CD8-positive, alpha-beta memory T cell (primary cell): ENCODE measurements at regions not wholly inside any gene's neighbourhood (a gene's known extent, or its start where the extent isn't known, plus 50 kb on each side); places are given as distances from the start of the nearest gene placed in this dataset.
"Not testable (repeated sequence)": the region's sequence is repeated elsewhere in the genome, so short reads cannot be mapped to it uniquely, and the experiment has no call there.

ENCODE experiments used
- CTCF ChIA-PET: fragments of 350-600 bp; sonication (Branson Sonifier 250); formaldehyde crosslinking; loops from one replicate; lab custom pipeline; 2021; ENCODE audit warnings: antibody characterized with exemption; lab: Charles Lee
- POLR2A ChIA-PET: fragments of 350-600 bp; sonication (Branson Sonifier 250); formaldehyde crosslinking; loops from one replicate; lab custom pipeline; 2021; ENCODE audit warnings: antibody characterized with exemption; lab: Charles Lee
- DNase-seq, 5 donors: peaks; one replicate each; pipeline versions ENCODE4 v3.0.0 to v3.0.0-alpha.2; 2020 to 2022; ENCODE audit warnings: mixed read lengths in 1 of 5
- H3K27ac ChIP-seq: one replicate; pipeline ENCODE4 v1.7.0; 2013; ENCODE audit warnings: low read depth, mild to moderate bottlenecking, low read length, moderate library complexity
- H3K27me3 ChIP-seq: 2 replicates; pipeline ENCODE4 v1.7.0; 2013; ENCODE audit warnings: low read length, mild to moderate bottlenecking; ENCODE audit not compliant: insufficient read depth, poor library complexity, severe bottlenecking
- H3K36me3 ChIP-seq: 2 replicates; pipeline ENCODE4 v1.7.0; 2013; ENCODE audit warnings: mild to moderate bottlenecking, low read length, moderate library complexity; ENCODE audit not compliant: insufficient read depth
- H3K4me1 ChIP-seq: 2 replicates; pipeline ENCODE4 v1.7.0; 2013; ENCODE audit warnings: mild to moderate bottlenecking, low read length, moderate library complexity; ENCODE audit not compliant: insufficient read depth
- H3K4me3 ChIP-seq: 2 replicates; pipeline ENCODE4 v1.7.0; 2013; ENCODE audit warnings: mild to moderate bottlenecking, low read length
- H3K9me3 ChIP-seq: 2 replicates; pipeline ENCODE4 v1.7.0; 2013; ENCODE audit warnings: mild to moderate bottlenecking, low read length
- H3K27ac Mint-ChIP-seq, 8 donors: one replicate each; pipeline ENCODE4 v1.8.0; 2020 to 2021; ENCODE audit warnings: mixed read lengths in 8 of 8, mild to moderate bottlenecking in 6 of 8, inconsistent platforms in 3 of 8, moderate library complexity in 3 of 8
- H3K27me3 Mint-ChIP-seq, 2 donors: one replicate each; pipeline ENCODE4 v1.8.0; 2020 to 2021; ENCODE audit warnings: mixed read lengths in 2 of 2, mild to moderate bottlenecking in 1 of 2, moderate library complexity in 1 of 2
- H3K36me3 Mint-ChIP-seq, 3 donors: one replicate each; pipeline ENCODE4 v1.8.0; 2020 to 2021; ENCODE audit warnings: mixed read lengths in 3 of 3, inconsistent platforms in 1 of 3, mild to moderate bottlenecking in 1 of 3
- H3K4me1 Mint-ChIP-seq, 3 donors: one replicate each; pipeline ENCODE4 v1.8.0; 2020 to 2021; ENCODE audit warnings: mixed read lengths in 3 of 3, inconsistent platforms in 1 of 3, mild to moderate bottlenecking in 1 of 3
- H3K4me3 Mint-ChIP-seq, 7 donors: one replicate each; pipeline ENCODE4 v1.8.0; 2020 to 2021; ENCODE audit warnings: mixed read lengths in 7 of 7, mild to moderate bottlenecking in 6 of 7, moderate library complexity in 4 of 7, inconsistent platforms in 2 of 7
- H3K9me3 Mint-ChIP-seq, 5 donors: one replicate each; pipeline ENCODE4 v1.8.0; 2020 to 2022; ENCODE audit warnings: mixed read lengths in 5 of 5, mild to moderate bottlenecking in 3 of 5, moderate library complexity in 2 of 5, inconsistent platforms in 1 of 5

DNA sequence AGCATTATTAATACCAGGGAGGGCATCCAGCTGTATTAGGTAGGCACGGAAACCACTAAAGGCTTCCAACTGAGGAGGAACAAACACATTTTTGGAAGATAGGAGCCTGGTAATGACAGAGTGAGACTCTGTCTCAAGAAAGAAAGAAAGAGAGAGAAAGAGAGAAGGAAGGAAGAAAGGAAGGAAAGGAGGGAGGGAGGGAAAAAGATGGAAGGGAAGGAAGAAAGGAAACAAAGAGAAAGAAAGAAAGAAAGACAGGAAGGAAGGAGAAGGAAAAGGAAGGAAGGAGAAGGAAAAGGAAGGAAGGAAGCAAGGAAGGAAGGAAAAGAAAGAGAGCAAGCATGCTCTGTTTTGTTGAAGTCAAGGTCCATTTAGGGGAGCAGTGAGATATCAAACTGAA, 103.8 kb upstream of the RFX8 start:
- peak overlapping the region in 1 of 8 donors; percentile 20 for H3K27ac Mint-ChIP-seq
- CTCF ChIA-PET, result no interaction called here

DNA sequence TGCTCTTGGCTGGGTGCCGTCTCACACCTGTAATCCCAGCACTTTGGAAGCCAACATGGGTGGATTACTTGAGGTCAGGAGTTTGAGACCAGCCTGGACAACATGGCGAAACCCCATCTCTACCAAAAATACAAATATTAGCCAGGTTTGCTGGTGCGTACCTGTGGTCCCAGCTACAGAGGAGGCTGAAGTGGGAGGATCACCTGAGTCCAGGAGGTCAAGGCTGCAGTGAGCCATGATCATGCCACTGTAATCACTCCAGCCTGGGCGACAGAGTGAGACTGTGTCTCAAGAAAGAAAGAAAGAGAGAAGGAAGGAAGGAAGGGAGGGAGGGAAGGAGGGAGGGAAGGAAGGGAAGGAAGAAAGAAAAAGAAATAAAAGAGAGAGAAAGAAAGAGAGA, 103.2 kb upstream of the RFX8 start:
- H3K4me3 ChIP-seq, H3K27ac Mint-ChIP-seq, POLR2A ChIA-PET, H3K27me3 Mint-ChIP-seq, H3K9me3 Mint-ChIP-seq, H3K27ac ChIP-seq, H3K36me3 Mint-ChIP-seq, DNase-seq, CTCF ChIA-PET, H3K4me3 Mint-ChIP-seq, H3K9me3 ChIP-seq, H3K36me3 ChIP-seq, H3K4me1 ChIP-seq, H3K27me3 ChIP-seq: not testable (repeated sequence)
- peaks cover 4 to 13% (median 9%) of the 10 kb centered on the region in 3 donors for H3K4me1 Mint-ChIP-seq

More for the DNA sequence above, 103.8 kb upstream of the RFX8 start:
- Histone ChIP-seq H3K27me3 (no peaks in the 10 kb centered on the region), H3K9me3 (no peaks in the 10 kb centered on the region), H3K4me1 (no peaks in the 10 kb centered on the region), H3K36me3 (no peaks in the 10 kb centered on the region), H3K4me3 (no peak overlapping the region), H3K27ac (no peak overlapping the region)
- H3K27me3 Mint-ChIP-seq, result peaks cover 1 to 4% of the 10 kb centered on the region in 2 donors
- H3K36me3 Mint-ChIP-seq, result peaks cover 0 to 3% (median under 1%) of the 10 kb centered on the region in 3 donors
- no peak overlapping the region for H3K4me3 Mint-ChIP-seq
- POLR2A ChIA-PET, result no interaction called here
- no peak for DNase-seq
- H3K9me3 Mint-ChIP-seq, result peaks cover 0 to 6% (median 3%) of the 10 kb centered on the region in 5 donors
- H3K4me1 Mint-ChIP-seq, result peaks cover 4 to 13% (median 9%) of the 10 kb centered on the region in 3 donors

DNA sequence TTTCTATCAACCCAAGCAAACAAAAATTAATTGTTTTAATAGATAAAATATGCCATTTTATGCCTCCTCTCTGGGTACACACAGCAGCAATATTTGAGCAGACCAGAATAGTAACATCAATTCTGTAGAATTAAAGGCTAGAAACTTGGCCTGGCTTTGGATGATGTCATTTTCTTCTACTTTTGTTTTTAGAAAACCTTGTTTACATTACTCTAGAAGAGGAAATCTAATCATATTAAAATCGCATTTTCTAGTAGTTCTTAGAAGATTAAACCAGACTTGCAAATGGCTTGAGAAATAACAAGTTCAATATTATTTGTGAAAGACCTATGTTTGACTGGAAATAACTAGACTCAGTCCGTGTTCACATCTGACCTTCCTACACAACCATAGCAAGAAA, 102.3 kb upstream of the RFX8 start:
- H3K27ac ChIP-seq, result no peak overlapping the region
- no peak overlapping the region for H3K4me3 ChIP-seq
- no peaks in the 10 kb centered on the region for H3K9me3 ChIP-seq
- CTCF ChIA-PET, result no interaction called here
- H3K36me3 ChIP-seq, result no peaks in the 10 kb centered on the region
- POLR2A ChIA-PET, result no interaction called here
- peaks cover 0 to 1% (median 0%) of the 10 kb centered on the region in 3 donors for H3K36me3 Mint-ChIP-seq
- no peaks in the 10 kb centered on the region for H3K4me1 ChIP-seq
- peaks cover 1 to 4% of the 10 kb centered on the region in 2 donors for H3K27me3 Mint-ChIP-seq
- no peak overlapping the region for H3K27ac Mint-ChIP-seq
- H3K27me3 ChIP-seq, result no peaks in the 10 kb centered on the region
- peaks cover 0 to 6% (median 0%) of the 10 kb centered on the region in 5 donors for H3K9me3 Mint-ChIP-seq
- H3K4me3 Mint-ChIP-seq, result no peak overlapping the region
- peaks cover 4 to 13% (median 13%) of the 10 kb centered on the region in 3 donors for H3K4me1 Mint-ChIP-seq
- DNase-seq, result no peak

DNA sequence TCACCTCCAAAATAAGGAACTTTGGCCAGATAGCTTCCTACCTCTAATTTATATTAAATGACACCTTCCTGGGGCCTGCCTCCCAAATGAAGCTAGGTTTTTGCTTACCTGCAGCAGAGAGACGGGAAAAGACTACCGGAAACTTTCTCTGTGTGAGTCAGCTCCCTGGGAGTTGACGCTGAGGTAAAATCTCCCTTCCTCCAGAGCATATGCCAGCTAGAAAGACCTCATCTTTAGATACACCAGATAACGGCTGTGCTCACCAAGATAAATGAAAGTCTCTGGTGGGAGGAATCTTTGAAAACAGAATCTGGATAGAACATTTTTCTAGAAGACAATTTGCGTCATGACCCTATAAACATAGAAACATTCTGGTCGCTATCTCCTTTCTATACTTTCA, 99.7 kb upstream of the RFX8 start:
- DNase-seq, result no peak
- Mint-ChIP-seq H3K4me1 (peaks cover 15 to 30% (median 28%) of the 10 kb centered on the region in 3 donors), H3K36me3 (peaks cover 0 to 1% (median 0%) of the 10 kb centered on the region in 3 donors), H3K4me3 (no peak overlapping the region), H3K9me3 (no peaks in the 10 kb centered on the region), H3K27me3 (peaks cover 1 to 4% of the 10 kb centered on the region in 2 donors), H3K27ac (no peak overlapping the region)
- POLR2A ChIA-PET, result no interaction called here
- CTCF ChIA-PET, result no interaction called here
- peaks cover 18% of the 10 kb centered on the region for H3K4me1 ChIP-seq
- H3K4me3 ChIP-seq, result no peak overlapping the region
- no peaks in the 10 kb centered on the region for H3K9me3 ChIP-seq
- no peaks in the 10 kb centered on the region for H3K36me3 ChIP-seq
- no peaks in the 10 kb centered on the region for H3K27me3 ChIP-seq
- H3K27ac ChIP-seq, result no peak overlapping the region

DNA sequence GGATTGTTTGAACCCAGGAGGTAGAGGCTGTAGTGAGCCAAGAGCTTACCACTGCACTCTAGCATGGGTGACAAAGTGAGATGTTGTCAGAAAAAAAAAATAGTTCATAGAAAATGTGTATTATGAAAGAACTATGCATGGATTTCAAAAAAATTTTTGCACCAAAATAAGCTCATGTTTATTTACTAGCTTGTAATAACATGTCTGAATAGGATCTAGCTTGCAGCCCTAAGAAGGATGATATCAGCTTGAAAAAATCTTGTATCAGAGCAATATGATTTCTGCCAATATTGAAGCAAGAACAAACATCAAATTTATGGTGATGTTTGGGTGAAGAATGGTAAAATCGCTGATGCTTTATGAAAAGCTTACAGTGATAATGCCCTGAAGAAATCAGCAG, 97.0 kb upstream of the RFX8 start:
- Histone ChIP-seq H3K36me3 (no peaks in the 10 kb centered on the region), H3K27me3 (no peaks in the 10 kb centered on the region), H3K4me1 (peaks cover 24% of the 10 kb centered on the region), H3K4me3 (no peak overlapping the region), H3K9me3 (no peaks in the 10 kb centered on the region), H3K27ac (no peak overlapping the region)
- ChIA-PET CTCF (interaction anchor here (1.1 kb wide), 1 partner anchor 14 kb away, joined by 3 read pairs; no protein-coding TSS in a partner anchor), POLR2A (interaction anchor here (0.6 kb wide), 2 partner anchors 80 to 237 kb away, joined by 3 to 5 read pairs; no protein-coding TSS in a partner anchor)
- Mint-ChIP-seq H3K9me3 (no peaks in the 10 kb centered on the region), H3K4me3 (no peak overlapping the region), H3K36me3 (no peaks in the 10 kb centered on the region), H3K27ac (no peak overlapping the region), H3K27me3 (peaks cover 0 to 6% of the 10 kb centered on the region in 2 donors), H3K4me1 (peaks cover 12 to 32% (median 24%) of the 10 kb centered on the region in 3 donors)
- DNase-seq, result no peak

DNA sequence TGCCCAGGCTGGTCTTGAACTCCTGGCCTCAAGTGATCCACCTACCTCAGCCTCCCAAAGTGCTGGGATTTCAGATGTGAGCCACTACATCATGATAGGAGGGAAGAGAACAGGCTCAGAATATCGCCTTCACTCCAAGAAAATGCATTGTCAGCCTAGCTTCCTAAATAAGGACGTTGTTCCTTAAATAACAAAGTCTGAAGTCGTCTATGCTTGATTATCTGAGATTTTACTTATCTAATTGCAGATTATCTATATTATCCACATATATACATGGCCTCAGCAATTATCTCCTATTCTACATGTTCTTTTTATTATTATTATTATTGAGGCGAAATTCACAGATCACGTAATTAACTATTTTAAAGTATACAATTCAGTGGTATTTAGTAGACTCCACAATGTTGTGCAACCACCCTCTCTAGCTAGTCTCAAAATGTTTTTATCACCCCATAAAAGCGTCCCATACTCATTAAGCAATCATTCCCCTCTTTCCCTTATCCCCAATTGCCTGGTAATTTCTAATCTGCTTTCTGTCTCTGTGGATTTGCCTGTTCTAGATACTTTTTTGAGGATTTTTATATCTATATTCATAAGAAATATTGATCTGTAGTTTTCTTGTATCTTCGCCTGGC, 95.1 kb upstream of the RFX8 start:
- Histone ChIP-seq H3K36me3 (no peaks in the 10 kb centered on the region), H3K4me1 (peaks cover 24% of the 10 kb centered on the region), H3K9me3 (no peaks in the 10 kb centered on the region), H3K27me3 (no peaks in the 10 kb centered on the region), H3K4me3 (peak overlapping the region; percentile 42), H3K27ac (no peak overlapping the region)
- H3K27me3 Mint-ChIP-seq, result peaks cover 2 to 13% of the 10 kb centered on the region in 2 donors
- H3K9me3 Mint-ChIP-seq, result no peaks in the 10 kb centered on the region
- peak overlapping the region in 3 of 8 donors; percentile 4 to 75 (median 44) for H3K27ac Mint-ChIP-seq
- ChIA-PET CTCF (interaction anchor here (1.1 to 1.5 kb wide), 2 partner anchors 8 to 149 kb away, joined by 3 to 7 read pairs; no protein-coding TSS in a partner anchor), POLR2A (interaction anchor here (0.9 kb wide), 1 partner anchor 127 kb away, joined by 3 read pairs; the partner anchor contains the start of gene MAP4K4)
- peak overlapping the region in 2 of 7 donors; percentile 49 to 54 for H3K4me3 Mint-ChIP-seq
- H3K4me1 Mint-ChIP-seq, result peaks cover 12 to 30% (median 14%) of the 10 kb centered on the region in 3 donors
- H3K36me3 Mint-ChIP-seq, result no peaks in the 10 kb centered on the region
- DNase-seq, result no peak

DNA sequence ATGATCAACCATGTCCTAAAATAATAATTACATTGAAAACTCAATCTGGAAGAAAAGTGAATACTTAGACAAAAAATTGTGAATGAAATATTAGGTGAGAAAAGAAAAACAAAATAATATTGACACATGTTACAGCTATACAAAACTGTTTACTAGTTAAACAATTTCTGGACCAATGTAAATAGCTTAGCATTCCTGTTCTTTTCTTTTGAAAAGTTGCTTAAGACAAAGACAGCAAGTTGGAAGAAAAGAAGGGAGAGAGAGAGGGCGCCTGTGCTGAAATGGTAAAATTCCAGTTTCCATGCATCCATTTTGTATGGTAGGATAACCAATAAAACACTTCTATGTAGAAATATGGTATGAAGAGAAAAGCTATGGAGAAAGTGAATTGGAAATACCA, 94.1 kb upstream of the RFX8 start:
- peaks cover 12 to 30% (median 14%) of the 10 kb centered on the region in 3 donors for H3K4me1 Mint-ChIP-seq
- H3K27ac ChIP-seq, result no peak overlapping the region
- H3K27me3 Mint-ChIP-seq, result peaks cover 10 to 21% of the 10 kb centered on the region in 2 donors
- no peaks in the 10 kb centered on the region for H3K9me3 ChIP-seq
- no peaks in the 10 kb centered on the region for H3K27me3 ChIP-seq
- H3K9me3 Mint-ChIP-seq, result no peaks in the 10 kb centered on the region
- DNase-seq, result no peak
- CTCF ChIA-PET, result no interaction called here
- H3K36me3 Mint-ChIP-seq, result no peaks in the 10 kb centered on the region
- POLR2A ChIA-PET, result no interaction called here
- H3K4me1 ChIP-seq, result peaks cover 24% of the 10 kb centered on the region
- no peaks in the 10 kb centered on the region for H3K36me3 ChIP-seq
- H3K4me3 Mint-ChIP-seq, result no peak overlapping the region
- peak overlapping the region in 2 of 8 donors; percentile 12 to 51 for H3K27ac Mint-ChIP-seq
- H3K4me3 ChIP-seq, result no peak overlapping the region

DNA sequence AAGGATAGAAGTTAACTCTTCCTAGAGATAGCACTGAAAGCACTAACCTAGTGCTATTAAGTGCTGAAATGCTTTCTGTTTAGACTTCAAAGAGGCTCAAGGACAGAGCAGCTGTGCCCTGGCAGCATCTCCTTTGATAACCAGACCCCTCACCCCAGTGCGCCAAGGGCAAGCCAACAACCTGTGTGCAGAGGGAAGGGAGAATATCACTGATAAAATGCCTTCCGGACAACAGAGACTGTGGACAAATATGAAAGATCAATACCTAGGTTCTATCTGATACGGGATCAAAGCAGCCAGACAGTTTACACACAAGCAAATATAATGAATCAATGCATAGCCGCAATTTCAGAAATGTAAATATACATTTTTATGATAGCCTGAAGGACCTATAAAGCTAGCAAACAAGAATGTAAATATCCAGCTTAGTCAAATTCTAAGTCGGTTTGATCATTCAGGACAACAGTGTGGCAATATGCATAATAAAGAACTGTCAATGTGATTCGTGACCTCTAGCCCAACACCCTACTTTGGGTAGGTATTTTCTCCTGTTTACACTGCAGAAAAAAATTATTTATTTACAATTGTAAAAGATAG, 91.8 kb upstream of the RFX8 start:
- no peak for DNase-seq
- POLR2A ChIA-PET, result interaction anchor here (0.9 kb wide), 1 partner anchor 9 kb away, joined by 3 read pairs; no protein-coding TSS in a partner anchor
- CTCF ChIA-PET, result no interaction called here
- no peak overlapping the region for H3K27ac ChIP-seq
- peaks cover 0 to 5% (median 0%) of the 10 kb centered on the region in 3 donors for H3K36me3 Mint-ChIP-seq
- peaks cover 0 to 2% (median 0%) of the 10 kb centered on the region in 5 donors for H3K9me3 Mint-ChIP-seq
- no peak overlapping the region for H3K4me3 ChIP-seq
- no peak overlapping the region for H3K27ac Mint-ChIP-seq
- no peaks in the 10 kb centered on the region for H3K27me3 ChIP-seq
- H3K36me3 ChIP-seq, result no peaks in the 10 kb centered on the region
- no peaks in the 10 kb centered on the region for H3K9me3 ChIP-seq
- H3K4me3 Mint-ChIP-seq, result no peak overlapping the region
- H3K4me1 Mint-ChIP-seq, result peaks cover 19 to 32% (median 24%) of the 10 kb centered on the region in 3 donors
- peaks cover 10 to 21% of the 10 kb centered on the region in 2 donors for H3K27me3 Mint-ChIP-seq
- peaks cover 29% of the 10 kb centered on the region for H3K4me1 ChIP-seq
